ENCODE measurements at regions not wholly inside any gene's neighbourhood (a gene's known extent, or its start where the extent isn't known, plus 50 kb on each side); places are given as distances from the start of the nearest gene placed in this dataset.

- TF ChIP-seq CTCF (IDR thresholded peaks at IDR 0.05): no peak
- TF ChIP-seq POLR2A (IDR thresholded peaks at IDR 0.05): no peak
Observed at GRCh38 chr2:150681120-150681804, 193.8 kb upstream of the RND3 start.
